Fibroblast of skin of abdomen (primary cell): ENCODE measurements at regions not wholly inside any gene's neighbourhood (a gene's known extent, or its start where the extent isn't known, plus 50 kb on each side); places are given as distances from the start of the nearest gene placed in this dataset.

Experiments
- DNase-seq: peaks from one replicate; pipeline ENCODE4 v3.0.0-alpha.2; 2013

GRCh38 chr5:44868541-44868940 is 59.8 kb downstream of the MRPS30 start:
- DNase-seq = no peak

DNA sequence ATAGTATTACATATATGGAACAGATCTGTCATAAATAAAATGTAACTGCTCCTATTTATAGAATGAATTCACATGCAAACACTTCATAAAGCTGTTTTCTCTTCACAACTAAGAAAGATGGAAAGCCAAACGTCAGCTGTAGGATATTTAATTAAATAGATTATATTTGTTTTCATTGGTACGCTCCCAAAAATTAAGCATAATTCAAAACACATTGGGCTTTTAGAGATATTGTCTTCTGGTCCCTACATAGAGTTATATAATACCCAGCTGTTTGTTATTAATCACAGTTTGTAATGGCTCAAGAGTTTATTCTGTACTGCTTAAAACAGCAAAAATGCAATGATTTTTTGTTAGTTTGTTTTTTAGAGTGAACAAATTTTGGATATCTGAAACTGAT is 61.2 kb downstream of the MRPS30 start:
- no peak for DNase-seq

GRCh38 chr5:44870430-44870829 is 61.7 kb downstream of the MRPS30 start:
- no peak for DNase-seq

DNA sequence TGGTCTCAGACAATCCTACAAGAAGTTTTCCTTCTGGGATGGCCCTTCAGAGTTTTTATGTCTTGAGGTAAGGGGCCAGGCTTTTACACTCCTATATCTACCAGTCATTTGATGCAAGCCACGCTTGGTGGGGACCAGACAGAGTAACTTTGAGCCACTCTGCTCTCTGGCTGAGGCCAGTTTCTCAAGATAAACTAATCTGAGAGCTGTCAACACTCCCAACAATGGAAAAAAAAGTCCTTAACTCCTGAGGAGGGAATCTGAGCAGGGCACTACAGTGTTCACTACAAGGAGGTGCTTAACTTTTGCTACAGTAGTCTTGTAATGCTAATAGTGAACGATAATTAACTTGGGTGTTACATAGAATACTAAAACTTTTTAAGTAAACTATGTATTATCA is 62.7 kb downstream of the MRPS30 start:
- DNase-seq = no peak

GRCh38 chr5:44875661-44876605 is 67.2 kb downstream of the MRPS30 start:
- peak; percentile 72 for DNase-seq

DNA sequence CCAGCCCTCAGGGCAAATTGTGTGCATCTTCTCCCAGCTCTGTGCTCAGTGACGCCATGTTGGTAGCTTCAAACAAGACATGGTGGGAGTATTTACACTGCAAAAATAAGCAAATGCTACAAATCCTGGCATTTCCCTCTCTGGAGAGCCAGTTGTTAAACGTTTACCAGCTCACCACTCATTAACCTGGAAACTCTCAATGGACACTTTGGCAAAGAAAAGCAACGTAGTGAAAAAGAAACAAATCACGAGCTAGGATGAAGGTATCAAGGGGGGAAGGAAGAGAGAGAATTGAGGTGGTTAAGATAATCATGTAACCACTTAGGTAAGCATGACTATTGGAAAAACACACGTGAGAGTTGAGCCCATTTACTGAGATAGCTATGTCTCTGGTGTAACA is 72.5 kb downstream of the MRPS30 start:
- DNase-seq = no peak

- no peak for DNase-seq
These were observed 75.3 kb downstream of the MRPS30 start for GRCh38 chr5:44884036-44884435.

GRCh38 chr5:44885903-44886302 is 77.2 kb downstream of the MRPS30 start:
- DNase-seq = peak; percentile 10

GRCh38 chr5:44887722-44888121 is 79.0 kb downstream of the MRPS30 start:
- no peak for DNase-seq

- DNase-seq = no peak
These were observed 79.7 kb downstream of the MRPS30 start for GRCh38 chr5:44888435-44888834.

- DNase-seq = no peak
These were observed 82.4 kb downstream of the MRPS30 start for GRCh38 chr5:44891116-44891515.

- DNase-seq = no peak
These were observed 91.7 kb downstream of the MRPS30 start for GRCh38 chr5:44900273-44900954.

- DNase-seq = no peak
These were observed 98.6 kb downstream of the MRPS30 start for GRCh38 chr5:44907396-44907795.

GRCh38 chr5:44909004-44909403 is 100.3 kb downstream of the MRPS30 start:
- no peak for DNase-seq

DNA sequence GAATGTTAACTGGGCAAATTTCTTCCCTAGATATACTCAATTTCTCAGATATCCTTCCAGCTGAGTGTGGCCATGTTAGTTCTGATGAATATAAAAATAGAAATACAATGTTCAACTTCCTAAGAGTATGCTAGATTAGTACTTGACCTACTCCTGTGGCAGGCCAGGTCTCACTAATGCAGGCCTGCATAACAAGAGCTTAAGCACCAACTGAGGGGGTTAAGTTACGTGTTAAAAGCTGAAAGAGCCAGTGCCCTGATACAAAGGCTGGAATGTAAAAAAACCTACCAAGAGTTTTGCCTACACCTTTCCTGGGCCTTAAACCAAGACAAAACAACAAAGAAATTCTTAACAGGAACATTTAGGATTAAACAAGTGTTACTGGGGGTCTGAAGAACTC is 102.8 kb downstream of the MRPS30 start:
- DNase-seq = no peak

GRCh38 chr5:44914221-44914620 is 105.5 kb downstream of the MRPS30 start:
- no peak for DNase-seq

DNA sequence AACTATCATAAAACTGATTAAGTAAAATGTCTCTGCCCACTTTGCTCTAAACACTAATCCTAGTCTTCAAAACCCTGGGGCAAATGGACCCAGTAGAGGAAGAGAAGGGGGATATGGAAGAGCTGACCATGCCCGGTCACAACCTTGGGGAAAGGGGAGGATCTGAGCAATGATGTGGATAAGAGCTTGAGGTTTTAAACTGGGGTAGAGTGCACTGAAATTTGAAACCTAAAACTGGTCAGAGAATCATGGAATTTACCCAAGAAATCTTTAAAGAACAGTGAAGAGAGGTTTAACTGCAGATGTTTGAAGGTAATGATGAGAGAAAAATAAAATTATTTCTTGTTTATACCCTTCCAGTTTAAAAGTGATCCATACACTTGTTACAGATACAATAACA is 110.8 kb downstream of the MRPS30 start:
- no peak for DNase-seq

DNA sequence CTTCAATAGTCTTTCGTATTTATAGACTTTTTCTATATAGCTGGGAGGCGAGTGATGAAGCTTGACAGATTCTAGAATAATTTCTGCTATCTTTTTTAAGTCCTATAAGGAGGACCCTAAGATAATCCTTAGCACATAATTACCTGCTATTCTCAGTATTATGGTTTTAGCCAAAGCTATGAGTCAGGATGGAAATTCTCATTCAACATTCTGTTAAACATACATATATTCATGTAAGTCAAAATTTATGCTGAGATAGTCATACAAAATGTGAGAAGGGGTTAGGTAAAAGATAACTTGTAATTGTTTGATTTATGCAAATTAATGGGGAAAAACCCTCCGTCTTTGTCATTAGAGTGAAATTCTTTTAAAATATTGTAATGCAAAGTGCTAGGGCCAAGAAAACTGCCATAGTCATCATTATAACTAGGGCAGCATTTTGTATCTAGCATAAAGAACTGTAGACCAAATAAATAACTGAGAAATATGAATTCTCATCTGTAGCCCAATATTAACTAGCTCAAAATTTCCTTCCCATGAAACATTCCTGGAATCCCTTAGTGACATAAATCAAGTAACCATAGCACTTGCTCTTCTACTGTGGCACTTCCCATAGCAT is 118.5 kb downstream of the MRPS30 start:
- no peak for DNase-seq

GRCh38 chr5:44932922-44933585 is 124.3 kb downstream of the MRPS30 start:
- no peak for DNase-seq

- DNase-seq = no peak
These were observed 124.9 kb downstream of the MRPS30 start for GRCh38 chr5:44933686-44934085.

DNA sequence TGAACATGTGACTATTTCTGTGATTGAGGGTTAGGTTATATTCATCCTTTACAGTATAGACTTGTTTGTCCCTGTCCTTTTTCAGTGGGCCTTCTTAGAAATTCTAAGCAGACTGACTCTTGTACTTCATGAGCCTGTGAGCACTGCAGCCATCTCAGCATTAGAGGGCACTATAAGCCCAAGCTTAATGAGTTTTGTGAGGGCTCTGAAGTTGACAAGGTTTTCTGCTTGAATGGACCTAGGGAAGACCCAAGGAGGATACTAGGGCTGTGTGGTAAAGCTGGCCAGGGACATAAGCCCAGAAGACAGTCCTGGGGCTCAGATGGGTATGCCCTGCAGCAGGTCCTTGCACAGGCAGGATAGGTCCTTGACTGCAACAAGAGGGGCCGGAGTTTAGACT is 126.5 kb downstream of the MRPS30 start:
- DNase-seq = peak; percentile 57

DNA sequence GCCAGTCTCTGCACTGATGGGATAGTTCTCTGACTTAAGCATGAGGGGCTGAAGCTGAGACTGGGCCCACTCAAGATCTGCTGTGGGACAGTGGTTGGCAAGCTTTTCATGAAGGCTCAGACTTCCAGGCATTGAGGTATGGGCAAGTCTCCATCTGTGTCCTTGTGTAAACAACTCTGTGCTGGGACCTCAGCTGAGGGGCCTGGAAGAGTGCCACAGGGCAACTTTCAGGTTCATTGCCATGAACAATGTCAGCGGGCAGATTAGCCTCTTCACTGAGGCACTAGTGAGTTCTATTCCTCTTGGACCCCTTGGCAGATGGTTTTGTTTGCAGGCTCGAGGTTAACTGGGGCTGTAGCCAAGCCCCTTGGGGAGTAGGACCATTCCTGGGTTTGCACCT is 127.1 kb downstream of the MRPS30 start:
- no peak for DNase-seq

DNA sequence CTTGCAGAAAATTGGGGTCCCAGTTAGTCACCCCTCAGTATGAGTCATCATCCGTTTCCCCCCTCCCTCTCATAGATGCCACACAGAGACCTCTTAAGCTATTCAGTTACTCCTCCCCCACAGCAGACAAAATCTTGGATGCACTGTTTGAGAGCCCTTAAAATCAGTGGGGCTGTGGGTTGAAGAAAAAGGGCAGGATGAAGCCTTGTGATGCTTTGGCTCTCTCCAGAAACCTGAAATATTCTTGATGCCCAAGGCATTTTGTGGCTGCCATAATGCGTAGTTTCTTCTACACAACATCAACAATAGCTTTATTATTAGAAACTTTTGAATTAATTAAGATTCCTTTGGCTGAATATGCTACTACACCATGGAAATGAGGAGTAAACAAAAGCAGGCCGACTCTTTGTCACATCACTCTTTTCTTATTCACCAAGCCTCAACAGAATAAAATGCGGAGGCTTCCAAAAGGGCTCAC is 133.8 kb downstream of the MRPS30 start:
- DNase-seq = peak; percentile 27
